ENCODE measurements at regions not wholly inside any gene's neighbourhood (a gene's known extent, or its start where the extent isn't known, plus 50 kb on each side); places are given as distances from the start of the nearest gene placed in this dataset.

- no peak overlapping the region for H4K91ac ChIP-seq (replicated peaks; ENCODE audit: insufficient read length, low read length)
- no peaks in the 10 kb centered on the region for H3K79me1 ChIP-seq (ENCODE audit: low read depth, low read length)
- no peak overlapping the region for H3K4me2 ChIP-seq (ENCODE audit: insufficient read depth in 1 of 2, low read depth in 2 of 2, low read length in 2 of 2)
- no peaks in the 10 kb centered on the region for H4K20me1 ChIP-seq (replicated peaks in 1 of 2; ENCODE audit: control insufficient read depth in 1 of 2, insufficient read depth in 2 of 2, low read length in 2 of 2)
- no peak overlapping the region for H2AK5ac ChIP-seq (ENCODE audit: low read depth, low read length)
- no peaks in the 10 kb centered on the region for H3K79me2 ChIP-seq (ENCODE audit: control insufficient read depth in 1 of 2, insufficient read depth in 2 of 2, low read length in 2 of 2)
- no peak overlapping the region for H3K27ac ChIP-seq (ENCODE audit: low read depth, low read length)
- no peaks in the 10 kb centered on the region for H3K23me2 ChIP-seq (ENCODE audit: low read depth, low read length)
- H3K4me1 ChIP-seq (replicated peaks in 1 of 4; ENCODE audit: control insufficient read depth in 3 of 4, insufficient read depth in 4 of 4, low read length in 3 of 4): no peaks in the 10 kb centered on the region
- H3K36me3 ChIP-seq (ENCODE audit: control insufficient read depth in 2 of 4, insufficient read depth in 4 of 4, low read length in 3 of 4): no peaks in the 10 kb centered on the region
- H3K4me3 ChIP-seq (ENCODE audit: extremely low read depth in 1 of 4, insufficient read depth in 2 of 4, low read depth in 3 of 4, low read length in 4 of 4): no peak overlapping the region
- H3K27me3 ChIP-seq (replicated peaks in 1 of 4; ENCODE audit: control insufficient read depth in 3 of 4, extremely low read depth in 1 of 4, insufficient read depth in 3 of 4, low read length in 3 of 4): no peaks in the 10 kb centered on the region
- no peak overlapping the region for H3K23ac ChIP-seq (ENCODE audit: insufficient read length)
- H3K18ac ChIP-seq (ENCODE audit: extremely low read depth, low read length): no peak overlapping the region
- no peak for TF ChIP-seq ZNF274 (IDR thresholded peaks at IDR 0.05; ENCODE audit: borderline replicate concordance, extremely low read depth, low read length)
- TF ChIP-seq CEBPB (IDR thresholded peaks at IDR 0.05; ENCODE audit: low read depth, low read length): no peak
- TF ChIP-seq RFX5 (IDR thresholded peaks at IDR 0.05; ENCODE audit: borderline replicate concordance, low read depth, low read length): no peak
- no peak for TF ChIP-seq BRCA1 (IDR thresholded peaks at IDR 0.05; ENCODE audit: low read depth, low read length)
- H3K4ac ChIP-seq (replicated peaks; ENCODE audit: insufficient read length, low read depth, low read length): no peak overlapping the region
- no peak overlapping the region for H3K14ac ChIP-seq (ENCODE audit: insufficient read length)
- H3K56ac ChIP-seq (replicated peaks; ENCODE audit: insufficient read length, low read depth, low read length): no peak overlapping the region
- no peak overlapping the region for H4K5ac ChIP-seq (ENCODE audit: insufficient read length, low read depth, low read length)
- H3K9ac ChIP-seq (replicated peaks in 1 of 4; ENCODE audit: extremely low read depth in 1 of 4, low read depth in 3 of 4, low read length in 3 of 4): peak overlapping the region in 1 of 4 experiments; percentile 5; a peak in 1 of 7 replicates
- POLR2A ChIA-PET (ENCODE audit: partially characterized antibody): no interaction called here
- no peak overlapping the region for H2BK20ac ChIP-seq (ENCODE audit: low read length)
- no peak overlapping the region for H2BK5ac ChIP-seq (ENCODE audit: low read depth, low read length)
- H2AFZ ChIP-seq (ENCODE audit: low read length): no peak overlapping the region
- H2BK15ac ChIP-seq (ENCODE audit: low read length): no peak overlapping the region
- FAIRE-seq (no peak), DNase-seq (ENCODE audit: low read depth in 1 of 2, low spot score in 2 of 2) (no peak)
- CTCF ChIA-PET (ENCODE audit: partially characterized antibody): interaction anchor here (0.6 kb wide), 1 partner anchor 315 kb away, joined by 3 read pairs; no protein-coding TSS in a partner anchor
- no peak overlapping the region for H2BK120ac ChIP-seq (replicated peaks; ENCODE audit: low read depth, low read length)
- WGBS, 2 experiments (ENCODE audit: extremely low coverage in 1 of 2, insufficient coverage in 1 of 2, insufficient read length in 1 of 2, insufficient replicate concordance in 2 of 2, low coverage in 1 of 2, low lambda C conversion rate in 2 of 2, missing lambda C conversion rate in 1 of 2): 92% methylated on average over 3 of the region's 3 CpGs; no CpG with 5 or more reads in 1 of the 2 experiments
- H4K8ac ChIP-seq (ENCODE audit: extremely low read depth, insufficient read depth, low read length): no peak overlapping the region
- H3K9me3 ChIP-seq (ENCODE audit: insufficient read depth in 2 of 2, low read depth in 1 of 2, low read length in 1 of 2): no peaks in the 10 kb centered on the region
- no peak overlapping the region for H2BK12ac ChIP-seq (ENCODE audit: low read depth, low read length)
These were observed 229.2 kb downstream of the ZNF621 start for GRCh38 chr3:40753951-40754350.
